ENCODE measurements at regions not wholly inside any gene's neighbourhood (a gene's known extent, or its start where the extent isn't known, plus 50 kb on each side); places are given as distances from the start of the nearest gene placed in this dataset.

- DNase-seq: no peak
These were observed 443.1 kb downstream of the HNRNPD start for GRCh38 chr4:81930506-81931238.

GRCh38 chr4:81923140-81923539 is 450.7 kb downstream of the HNRNPD start:
- no peak for DNase-seq

GRCh38 chr4:81922313-81922712 is 450.6 kb upstream of the RASGEF1B start:
- no peak for DNase-seq

- DNase-seq: peak; percentile 76
These were observed 450.0 kb upstream of the RASGEF1B start for GRCh38 chr4:81921751-81922159.

GRCh38 chr4:81919810-81920209 is 448.1 kb upstream of the RASGEF1B start:
- no peak for DNase-seq

DNA sequence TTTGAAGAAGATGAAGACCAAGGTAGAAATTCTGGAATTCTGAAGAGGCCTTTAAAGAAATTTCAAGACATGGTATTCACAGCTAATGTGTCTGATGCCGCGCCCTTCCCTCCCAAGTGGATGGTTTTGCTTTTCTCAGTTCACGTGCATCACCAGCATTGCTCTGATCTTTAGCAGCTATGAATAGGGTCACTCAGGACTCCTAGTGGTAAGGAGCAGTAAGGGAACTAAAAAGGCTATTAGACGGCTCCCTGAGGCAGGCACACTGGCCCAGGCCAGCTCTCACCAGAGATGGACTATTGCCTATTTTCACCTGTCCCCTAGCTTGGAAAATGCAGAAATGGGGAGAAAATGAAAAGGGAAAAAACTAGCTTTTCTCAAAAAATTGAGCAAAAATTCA is 447.5 kb upstream of the RASGEF1B start:
- DNase-seq: no peak

DNA sequence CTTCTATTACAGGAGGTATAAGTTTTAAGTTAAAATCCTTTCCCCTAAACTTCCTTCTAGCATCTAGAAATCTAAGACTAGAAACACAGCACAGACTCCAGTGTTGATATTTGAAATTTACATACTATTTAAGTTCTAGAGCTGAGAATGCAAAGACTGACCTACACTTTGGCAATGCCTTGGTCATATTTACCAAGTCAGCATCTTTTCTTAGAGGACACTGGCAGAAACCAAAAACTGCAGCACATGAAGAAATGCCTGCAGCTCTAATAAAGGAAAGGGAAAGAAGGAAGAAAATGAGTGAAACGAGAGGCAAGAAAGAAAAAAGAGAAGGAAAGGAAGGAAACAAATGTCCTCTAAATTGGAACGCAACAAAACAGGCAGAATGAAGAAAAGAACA is 443.7 kb upstream of the RASGEF1B start:
- no peak for DNase-seq

DNA sequence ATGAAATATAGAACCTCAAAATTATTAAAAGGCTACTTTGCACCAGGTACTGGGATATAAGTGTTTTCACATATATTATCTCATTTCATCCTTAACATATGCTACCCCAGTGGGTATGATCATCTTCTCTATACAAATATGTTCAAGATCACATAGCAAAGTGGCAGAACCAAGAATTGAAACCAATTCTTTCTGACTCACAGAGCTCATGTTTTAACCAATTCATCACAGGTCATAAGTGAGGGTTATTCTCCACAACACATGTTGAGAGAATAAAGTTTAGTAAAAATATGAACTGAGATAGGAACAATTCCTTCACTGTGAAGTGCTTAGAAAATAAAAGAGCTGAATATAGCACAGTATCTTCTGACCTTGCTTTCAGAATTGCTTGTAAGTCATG is 442.9 kb upstream of the RASGEF1B start:
- no peak for DNase-seq

DNA sequence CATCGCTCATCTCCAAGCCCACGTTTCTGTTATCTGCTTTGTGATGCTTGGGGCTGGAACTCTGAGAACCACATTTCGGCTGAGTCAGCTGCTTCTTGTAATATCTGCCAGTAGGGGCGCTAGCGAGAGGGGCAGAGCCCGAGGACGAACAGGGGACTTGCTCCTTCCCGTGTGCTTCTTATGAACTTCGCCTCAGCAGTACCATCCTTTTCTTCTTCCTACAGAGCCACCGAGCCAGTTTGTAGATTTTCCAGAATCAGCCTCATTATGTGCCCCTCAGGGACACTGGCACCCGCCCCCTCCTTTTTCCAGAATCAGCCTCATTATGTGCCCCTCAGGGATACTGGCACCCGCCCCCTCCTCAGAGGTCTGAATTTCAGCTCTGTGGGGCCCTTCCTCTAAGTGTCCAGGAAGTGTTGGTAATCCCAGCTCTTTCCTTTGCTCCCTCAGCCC is 441.7 kb upstream of the RASGEF1B start:
- no peak for DNase-seq

GRCh38 chr4:81912376-81913030 is 440.8 kb upstream of the RASGEF1B start:
- DNase-seq: no peak

DNA sequence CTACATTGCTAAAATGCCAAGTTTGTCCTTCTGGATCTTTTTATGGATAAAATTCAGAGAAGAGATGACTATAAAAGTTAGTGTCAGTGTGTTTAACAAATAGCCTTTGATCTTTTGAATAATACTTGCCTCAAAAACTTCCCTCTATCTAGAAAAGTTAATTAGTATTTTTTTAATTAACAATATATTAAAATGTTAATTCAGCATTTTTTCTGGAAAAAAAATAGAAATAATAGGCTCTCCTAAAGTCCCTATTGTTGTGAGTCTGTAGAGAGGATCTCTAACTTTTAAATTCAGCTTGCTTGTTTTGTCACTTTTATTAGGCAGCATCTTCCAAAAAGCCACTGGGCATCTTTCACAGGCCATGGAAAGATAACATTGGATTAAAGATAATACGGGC is 435.2 kb upstream of the RASGEF1B start:
- no peak for DNase-seq

GRCh38 chr4:81905971-81906370 is 434.3 kb upstream of the RASGEF1B start:
- no peak for DNase-seq

- no peak for DNase-seq
These were observed 432.4 kb upstream of the RASGEF1B start for GRCh38 chr4:81904121-81904520.

GRCh38 chr4:81903212-81903611 is 431.5 kb upstream of the RASGEF1B start:
- no peak for DNase-seq

- DNase-seq: no peak
These were observed 427.3 kb upstream of the RASGEF1B start for GRCh38 chr4:81898862-81899504.

DNA sequence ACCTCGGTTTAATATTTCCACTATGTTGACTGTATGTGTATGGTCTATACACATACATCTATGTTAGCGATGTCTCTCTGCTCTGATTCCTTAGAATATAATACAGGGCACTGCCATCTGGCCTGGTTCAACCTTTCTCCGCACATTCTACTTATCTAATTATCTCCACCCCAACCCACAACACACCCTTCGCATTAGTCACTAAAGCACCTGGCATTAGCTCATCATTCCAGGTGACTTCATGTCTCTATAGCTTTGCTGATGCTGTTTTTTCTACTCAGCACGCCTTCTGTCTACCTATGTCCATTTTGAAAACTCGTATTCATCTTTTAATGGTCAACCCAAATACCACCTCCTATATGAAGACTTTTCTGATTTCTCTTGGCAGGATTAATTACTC is 425.2 kb upstream of the RASGEF1B start:
- DNase-seq: no peak

DNA sequence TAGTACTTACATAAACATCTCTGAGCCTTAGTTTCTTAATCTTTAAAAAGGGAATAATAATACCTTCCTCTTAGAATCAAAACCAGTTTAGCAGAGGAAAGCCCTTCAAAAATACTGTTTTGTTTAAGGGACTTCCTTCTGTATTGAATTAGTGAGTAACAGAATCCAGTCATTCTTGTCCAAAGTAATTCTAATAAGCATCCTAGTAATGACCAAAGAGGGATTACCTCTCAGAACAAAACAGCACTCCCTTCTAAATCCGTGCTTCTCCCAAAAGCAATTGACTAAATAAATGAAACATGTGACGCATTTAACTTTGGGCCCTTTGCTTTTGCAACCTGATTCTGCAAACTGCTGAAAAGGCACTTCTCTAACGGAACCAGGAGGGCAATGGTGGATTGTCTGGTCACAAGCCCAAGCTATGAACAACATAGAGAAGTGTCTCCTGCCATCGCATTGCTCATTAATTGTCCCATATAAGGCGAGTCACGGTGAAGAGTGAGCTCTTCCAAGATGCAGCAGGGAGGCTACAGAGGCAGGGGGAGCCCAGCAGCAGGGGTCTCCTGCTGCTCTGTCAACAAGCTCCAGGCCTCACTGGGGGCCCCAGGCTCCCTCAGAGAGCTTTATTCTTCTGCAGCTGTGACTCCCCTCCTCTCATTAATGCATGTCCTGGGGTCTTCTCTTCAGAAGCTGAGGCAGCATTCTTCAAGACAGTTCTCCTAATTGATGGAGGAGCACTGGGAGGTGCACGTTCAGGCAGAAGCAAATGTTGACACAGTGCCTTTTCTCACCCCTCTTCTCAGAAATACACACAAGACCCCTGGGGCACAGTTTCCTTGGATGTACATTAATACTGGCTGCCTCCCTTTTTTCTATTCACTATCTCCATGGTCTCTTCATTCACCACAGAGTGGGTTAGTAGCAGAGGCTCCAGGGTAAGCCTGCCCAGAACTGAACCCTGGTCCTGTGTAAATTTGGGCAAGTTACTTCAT is 419.6 kb upstream of the RASGEF1B start:
- DNase-seq: no peak

DNA sequence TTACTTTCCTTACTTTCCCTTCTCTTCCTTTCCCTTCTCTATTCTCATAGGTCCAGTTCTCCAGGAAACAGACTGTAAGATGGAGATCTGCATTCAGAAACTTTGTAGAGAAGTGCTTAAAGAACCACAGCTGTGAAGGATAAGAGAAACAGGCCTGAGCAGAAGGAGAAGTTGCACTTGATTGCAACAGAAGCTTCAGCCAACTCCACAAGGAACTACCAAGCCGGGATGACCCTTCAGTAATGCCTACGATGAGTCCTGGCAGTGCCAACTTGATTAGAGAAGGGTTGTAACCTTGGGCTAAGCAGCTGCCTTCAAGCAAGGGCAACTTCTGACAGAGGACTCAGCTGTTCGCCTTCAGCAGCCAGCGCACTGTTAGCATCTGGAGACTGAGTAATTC is 413.3 kb upstream of the RASGEF1B start:
- DNase-seq: no peak

- no peak for DNase-seq
These were observed 412.1 kb upstream of the RASGEF1B start for GRCh38 chr4:81883530-81884450.

- no peak for DNase-seq
These were observed 411.3 kb upstream of the RASGEF1B start for GRCh38 chr4:81883004-81883403.

Data from skin of body (tissue), 1 donor.